Stimulated activated CD8-positive, alpha-beta memory T cell treated with anti-CD3 and anti-CD28 coated beads, Interleukin-15, amount 100 ng/mL, for 24 hours (primary cell): ENCODE measurements at regions not wholly inside any gene's neighbourhood (a gene's known extent, or its start where the extent isn't known, plus 50 kb on each side); places are given as distances from the start of the nearest gene placed in this dataset.

Experiments
- DNase-seq: peaks from one replicate; pipeline ENCODE4 v3.0.0-alpha.2; 2020; ENCODE audit warnings: low read depth

DNA sequence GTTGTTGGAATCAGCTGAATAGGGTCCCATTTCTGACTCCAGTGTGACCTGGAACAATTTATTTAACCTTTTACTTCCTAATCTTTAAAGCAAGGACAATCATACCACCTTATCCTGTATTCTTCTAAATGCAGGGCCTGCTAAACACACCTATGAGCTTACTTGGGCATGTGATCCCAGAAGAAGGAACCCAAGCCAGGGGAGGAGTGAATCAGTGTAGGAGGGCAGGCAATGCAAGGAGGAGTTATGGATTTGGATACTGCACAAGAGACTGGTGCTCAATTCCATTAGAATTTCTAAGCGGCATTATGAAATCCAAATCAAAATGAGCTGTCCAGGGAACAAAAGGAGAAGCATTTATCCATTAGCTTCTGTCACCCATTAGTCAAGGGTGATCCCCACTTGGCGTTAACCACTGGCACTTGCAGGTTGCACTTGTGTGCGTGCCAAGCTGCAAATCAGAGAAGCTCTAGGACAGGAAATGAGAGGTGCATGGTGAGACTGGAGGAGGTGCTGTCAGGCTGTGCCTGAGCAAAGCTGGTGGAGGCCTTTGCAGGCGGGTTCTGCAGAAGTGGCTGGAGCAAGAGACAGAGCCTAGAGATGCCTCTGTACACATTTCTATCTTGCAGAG lies 297.2 kb upstream of the PLXNA2 start:
- DNase-seq = no peak

GRCh38 chr1:208542309-208542708 lies 298.1 kb upstream of the PLXNA2 start:
- no peak for DNase-seq

- DNase-seq = no peak
These were observed 299.9 kb upstream of the PLXNA2 start for GRCh38 chr1:208544053-208544452.

DNA sequence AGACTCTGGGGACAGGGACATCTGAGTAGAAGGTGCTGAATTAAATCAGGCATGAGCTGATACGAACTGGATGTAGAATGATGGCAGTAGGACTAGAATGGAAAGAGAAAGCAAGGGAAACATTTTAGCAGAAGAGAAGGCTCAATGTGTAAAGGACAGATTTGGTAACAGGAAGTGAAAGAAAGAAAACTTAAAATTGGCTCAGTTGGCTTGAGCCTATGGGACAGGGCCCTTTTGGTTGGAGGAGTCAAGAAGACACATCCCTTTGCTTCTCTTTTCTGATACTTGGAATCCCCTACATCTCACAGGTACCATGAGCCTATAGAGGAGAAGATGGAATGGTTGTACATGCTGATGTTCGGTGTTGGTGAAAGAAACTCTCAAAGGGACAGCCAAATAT lies 300.6 kb upstream of the PLXNA2 start:
- DNase-seq = no peak

- DNase-seq = no peak
These were observed 306.8 kb upstream of the PLXNA2 start for GRCh38 chr1:208551024-208551423.

- DNase-seq = no peak
These were observed 307.6 kb upstream of the PLXNA2 start for GRCh38 chr1:208551633-208552320.

DNA sequence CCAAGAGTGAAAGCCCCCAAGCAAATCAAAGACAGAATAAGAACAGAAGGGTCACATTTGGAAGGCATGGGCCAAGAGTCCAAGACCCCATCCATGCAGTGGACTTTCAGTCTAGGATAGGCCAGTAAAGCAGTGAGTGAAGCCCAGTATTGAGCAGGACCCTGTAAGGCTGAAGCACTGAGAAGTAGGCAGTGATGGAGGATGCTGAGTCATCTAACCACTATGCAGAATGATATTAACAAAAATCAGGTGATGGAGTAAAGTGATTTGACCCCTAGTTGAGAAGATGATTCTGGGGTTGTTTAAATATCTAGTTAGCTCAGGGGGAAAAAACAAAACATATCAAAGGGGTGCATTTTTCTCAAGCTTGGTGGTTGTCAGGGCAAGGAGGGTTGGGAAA lies 308.7 kb upstream of the PLXNA2 start:
- no peak for DNase-seq

- DNase-seq = no peak
These were observed 312.3 kb upstream of the PLXNA2 start for GRCh38 chr1:208556461-208556860.

GRCh38 chr1:208557046-208557722 lies 313.0 kb upstream of the PLXNA2 start:
- DNase-seq = no peak

- DNase-seq = no peak
These were observed 313.5 kb upstream of the PLXNA2 start for GRCh38 chr1:208557723-208558094.

DNA sequence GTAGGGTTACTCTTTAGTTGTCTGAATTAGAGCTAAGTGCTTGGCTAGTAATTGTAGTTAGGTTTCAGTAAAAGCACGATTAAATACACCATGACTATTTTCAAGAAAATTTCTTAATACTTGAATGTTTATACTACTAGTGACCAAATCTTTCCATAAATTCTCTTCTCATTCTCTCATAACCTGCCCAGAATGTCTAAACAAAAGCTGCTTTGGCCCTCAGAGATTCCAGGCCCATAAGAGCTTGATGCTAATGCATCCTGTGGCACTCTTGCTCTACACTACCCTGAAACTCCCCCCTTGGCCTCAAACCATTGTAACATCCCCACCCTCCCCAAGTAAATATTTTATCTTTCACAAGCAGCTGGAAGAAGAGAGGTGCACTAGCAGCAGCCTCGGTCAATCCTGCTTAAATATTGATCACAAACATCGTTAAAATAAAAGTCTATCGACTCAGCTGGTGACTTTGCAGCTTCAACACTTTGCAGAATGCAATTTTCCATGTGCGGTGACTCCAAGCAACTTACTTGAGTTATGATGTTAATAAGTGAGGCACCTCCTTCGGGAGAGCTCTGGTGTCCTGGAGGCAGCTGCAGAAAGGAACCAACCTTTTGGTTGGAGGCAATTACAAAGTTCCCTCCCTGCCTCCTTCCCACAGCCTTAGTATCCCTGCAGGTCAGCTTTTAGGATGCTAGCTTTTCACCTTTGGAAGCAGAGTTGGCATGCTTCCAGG lies 315.6 kb upstream of the PLXNA2 start:
- DNase-seq = no peak

- no peak for DNase-seq
These were observed 318.2 kb upstream of the PLXNA2 start for GRCh38 chr1:208562151-208562960.

GRCh38 chr1:208564466-208564865 lies 320.3 kb upstream of the PLXNA2 start:
- DNase-seq = no peak

DNA sequence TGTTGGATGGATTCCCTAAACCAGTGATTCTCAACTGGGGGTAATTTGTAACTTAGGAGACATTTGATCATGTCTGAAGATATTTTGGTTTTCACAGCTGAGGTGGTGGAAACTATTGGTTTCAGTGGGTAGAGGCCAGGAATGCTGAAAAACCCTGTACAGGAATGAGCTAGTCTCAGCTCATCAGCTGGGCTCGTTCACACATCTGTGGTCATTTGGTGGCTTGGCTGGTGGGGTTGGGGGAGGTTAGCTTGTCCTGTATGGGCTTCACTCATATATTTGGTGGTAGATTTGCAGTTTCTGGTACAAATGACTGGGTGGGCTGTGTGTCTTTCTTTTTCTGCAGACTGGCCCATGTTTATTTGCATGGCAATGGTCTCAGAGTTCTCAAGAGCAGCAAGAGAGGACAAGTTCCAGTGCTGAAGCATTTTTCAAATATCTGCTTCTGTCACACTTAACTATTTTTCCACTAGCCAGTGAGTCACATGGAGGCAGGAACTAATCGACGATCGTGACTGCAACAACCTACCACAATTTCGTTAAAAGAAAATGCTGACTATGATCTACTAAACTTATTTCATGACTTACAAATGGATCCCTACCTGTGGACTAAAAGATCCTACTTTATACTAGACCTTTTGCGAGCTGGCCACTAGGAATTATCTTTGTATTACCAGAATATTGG lies 321.7 kb upstream of the PLXNA2 start:
- DNase-seq = no peak

DNA sequence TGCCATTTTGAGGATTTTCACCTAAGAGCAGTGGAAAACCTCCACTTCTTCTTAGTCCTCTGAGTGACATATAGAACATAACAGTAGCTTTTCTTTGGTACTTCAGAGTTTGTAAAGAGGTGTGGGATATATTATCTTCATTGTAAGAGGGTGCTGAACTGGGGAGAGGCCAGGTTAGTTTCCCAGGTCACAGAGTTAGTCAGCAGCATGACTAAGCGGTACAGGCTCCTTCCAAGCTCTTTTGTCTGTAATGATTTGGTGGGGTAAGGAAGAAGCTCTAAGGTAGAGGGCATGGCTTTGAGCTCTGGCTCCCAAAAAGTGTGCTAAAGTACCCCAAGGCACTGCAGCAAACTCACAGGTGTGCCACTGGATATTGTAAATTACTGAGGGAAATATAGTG lies 325.0 kb upstream of the PLXNA2 start:
- DNase-seq = no peak

GRCh38 chr1:208570362-208570761 lies 326.2 kb upstream of the PLXNA2 start:
- no peak for DNase-seq

DNA sequence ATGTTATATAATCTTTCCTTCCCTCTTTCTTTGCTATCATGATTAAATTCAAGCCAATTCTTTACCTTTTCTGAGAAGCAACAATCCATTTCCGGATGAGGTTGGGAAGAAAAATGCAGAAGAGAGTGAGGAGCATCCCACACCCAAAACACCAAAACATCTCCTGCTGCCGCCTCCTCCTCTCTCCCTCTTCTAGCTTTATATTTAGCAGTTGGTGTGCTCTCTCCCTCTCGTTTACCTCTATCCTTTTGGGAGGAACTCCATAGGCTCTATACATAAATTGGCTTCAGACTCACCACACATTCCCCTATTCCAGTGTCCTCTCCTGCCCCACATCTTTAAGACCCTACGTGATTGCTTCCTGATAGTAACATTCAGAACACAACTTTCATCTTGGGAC lies 332.2 kb upstream of the PLXNA2 start:
- DNase-seq = no peak

DNA sequence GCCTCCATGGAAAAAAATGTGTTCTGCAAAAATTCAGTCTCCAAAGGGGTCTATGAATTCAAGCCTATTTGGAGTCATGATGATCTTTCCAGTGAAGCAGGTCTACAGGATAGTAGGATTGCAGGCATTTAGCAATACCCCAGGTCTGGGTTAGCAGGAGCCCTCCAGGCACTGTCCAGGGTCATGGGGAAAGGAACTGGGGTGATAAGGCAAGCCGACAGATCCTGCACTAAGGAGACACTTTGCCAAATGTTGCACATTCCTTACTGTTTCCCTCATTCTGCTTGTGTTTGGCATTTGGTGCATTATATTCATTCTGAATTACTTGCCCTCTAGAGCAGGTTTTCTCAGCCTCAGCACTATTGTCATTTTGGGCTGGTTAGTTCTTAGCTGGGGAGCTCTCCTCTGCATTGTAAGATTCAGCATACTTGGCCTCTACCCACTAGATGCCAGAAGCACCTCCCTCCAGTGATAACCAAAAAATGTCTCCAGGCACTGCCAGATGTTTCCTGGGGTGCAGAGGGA lies 333.3 kb upstream of the PLXNA2 start:
- DNase-seq = no peak

GRCh38 chr1:208581209-208581608 lies 337.0 kb upstream of the PLXNA2 start:
- no peak for DNase-seq

DNA sequence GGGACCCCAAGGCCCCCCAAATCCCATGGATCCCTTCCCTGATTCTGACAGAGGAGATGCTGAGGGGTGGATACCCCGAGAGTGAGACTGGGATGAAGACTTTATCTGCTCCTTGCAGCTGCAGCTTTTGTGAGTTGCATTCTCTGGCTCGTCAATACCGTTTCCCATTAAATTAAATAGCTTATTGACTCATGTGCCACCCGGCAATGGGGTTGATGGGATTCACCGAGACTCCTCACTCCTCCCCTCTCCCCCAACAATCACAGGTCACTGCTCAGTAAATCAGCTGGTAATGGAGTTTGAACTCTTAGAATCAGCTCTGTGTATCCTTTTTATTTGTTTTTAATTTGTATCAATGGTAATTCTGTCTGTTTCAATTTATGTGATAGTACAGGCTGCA lies 337.5 kb upstream of the PLXNA2 start:
- DNase-seq = no peak

- DNase-seq = no peak
These were observed 340.1 kb upstream of the PLXNA2 start for GRCh38 chr1:208584167-208584755.
